RWPE2 (cell line): ENCODE measurements at regions not wholly inside any gene's neighbourhood (a gene's known extent, or its start where the extent isn't known, plus 50 kb on each side); places are given as distances from the start of the nearest gene placed in this dataset.

Experiments used
- ATAC-seq: fragments of 200-7000 bp; cut with Tn5 transposase; 3 replicates; pipeline ENCODE4 v1.9.1; 2021; ENCODE audit warnings: low read depth
- DNase-seq: peaks from one replicate; pipeline ENCODE4 v3.0.0-alpha.2; 2020; ENCODE audit warnings: low spot score
- H3K27ac ChIP-seq: fragments of 450-650 bp; 2 replicates; pipeline ENCODE4 v1.5.1; 2017; ENCODE audit warnings: mild to moderate bottlenecking; ENCODE audit not compliant: poor library complexity, severe bottlenecking
- H3K27me3 ChIP-seq: fragments of 250-450 bp; sonication (Bioruptor Pico); 2 replicates; pipeline ENCODE4 v1.5.1; 2021; ENCODE audit warnings: mild to moderate bottlenecking, moderate library complexity; ENCODE audit not compliant: insufficient read depth, poor library complexity, severe bottlenecking
- H3K36me3 ChIP-seq: fragments of 250-450 bp; sonication (Bioruptor Pico); 2 replicates; pipeline ENCODE4 v1.5.1; 2020; ENCODE audit warnings: low read depth, mild to moderate bottlenecking, moderate library complexity
- H3K4me1 ChIP-seq: fragments of 250-450 bp; sonication (Bioruptor Pico); 2 replicates; pipeline ENCODE4 v1.5.1; 2021; ENCODE audit warnings: mild to moderate bottlenecking, moderate library complexity; ENCODE audit not compliant: insufficient read depth, poor library complexity, severe bottlenecking
- H3K4me3 ChIP-seq: fragments of 250-450 bp; sonication (Bioruptor Pico); 2 replicates; pipeline ENCODE4 v1.5.1; 2021; ENCODE audit warnings: mild to moderate bottlenecking, moderate library complexity; ENCODE audit not compliant: severe bottlenecking
- H3K9me3 ChIP-seq: fragments of 250-450 bp; sonication (Bioruptor Pico); 2 replicates; pipeline ENCODE4 v1.5.1; 2021; ENCODE audit warnings: mild to moderate bottlenecking, moderate library complexity; ENCODE audit not compliant: severe bottlenecking
- CTCF ChIP-seq: fragments of 450-650 bp; IDR thresholded peaks from one replicate; pipeline ENCODE4 v1.5.1; 2017; ENCODE audit warnings: mild to moderate bottlenecking, moderate library complexity; ENCODE audit not compliant: poor library complexity, severe bottlenecking

GRCh38 chr20:56689318-56689717 lies 60.2 kb downstream of the TFAP2C start:
- H3K4me3 ChIP-seq = no peak overlapping the region
- DNase-seq = peak; percentile 89
- H3K27ac ChIP-seq = peak overlapping the region; percentile 42
- TF ChIP-seq CTCF = no peak
- ATAC-seq = peak; percentile 90
- H3K4me1 ChIP-seq = peaks cover 21% of the 10 kb centered on the region
- H3K9me3 ChIP-seq = no peaks in the 10 kb centered on the region
- H3K36me3 ChIP-seq = no peaks in the 10 kb centered on the region
- H3K27me3 ChIP-seq = no peaks in the 10 kb centered on the region

DNA sequence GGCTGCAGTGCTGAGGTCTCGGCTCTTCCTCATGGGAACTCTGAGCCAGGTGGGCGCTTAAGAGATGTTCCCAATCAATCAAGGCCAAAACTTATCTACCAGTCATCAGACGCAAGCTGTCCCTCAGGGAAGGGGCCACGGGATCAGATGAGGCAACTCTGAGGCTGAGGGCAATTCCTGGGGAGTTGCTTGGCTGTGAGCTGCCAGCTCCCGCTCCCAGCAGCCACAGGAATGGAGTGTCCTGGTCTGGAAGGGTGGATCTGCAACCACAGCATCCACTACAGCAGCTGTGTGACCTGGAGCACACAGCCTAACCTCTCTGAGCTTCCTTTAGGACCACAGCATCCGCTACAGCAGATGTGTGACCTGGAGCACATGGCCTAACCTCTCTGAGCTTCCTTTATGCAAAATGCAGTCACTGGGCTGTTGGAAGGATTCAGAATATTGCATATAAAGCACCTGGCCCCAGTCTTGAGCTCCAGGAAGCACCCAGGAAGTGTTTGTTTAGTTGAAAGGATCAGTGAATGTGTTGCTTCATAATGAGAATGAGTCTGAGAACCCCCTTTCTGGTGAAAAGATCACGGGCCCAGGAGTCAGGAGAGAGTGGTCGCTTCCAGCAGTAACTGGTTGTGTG lies 60.9 kb downstream of the TFAP2C start:
- Histone ChIP-seq H3K27me3 (no peaks in the 10 kb centered on the region), H3K9me3 (no peaks in the 10 kb centered on the region), H3K36me3 (no peaks in the 10 kb centered on the region), H3K27ac (peak overlapping the region; percentile 42), H3K4me3 (no peak overlapping the region), H3K4me1 (peaks cover 21% of the 10 kb centered on the region)
- no peak for TF ChIP-seq CTCF
- ATAC-seq = peak; percentile 41
- no peak for DNase-seq

GRCh38 chr20:56690531-56691175 lies 61.5 kb downstream of the TFAP2C start:
- peak overlapping the region; percentile 42 for H3K27ac ChIP-seq
- no peaks in the 10 kb centered on the region for H3K36me3 ChIP-seq
- H3K27me3 ChIP-seq = no peaks in the 10 kb centered on the region
- TF ChIP-seq CTCF = no peak
- DNase-seq = peak; percentile 83
- peak; percentile 8; the same call in 1 of the 3 replicates for ATAC-seq
- no peak overlapping the region for H3K4me3 ChIP-seq
- H3K4me1 ChIP-seq = peaks cover 21% of the 10 kb centered on the region
- no peaks in the 10 kb centered on the region for H3K9me3 ChIP-seq

- no peak overlapping the region for H3K4me3 ChIP-seq
- H3K4me1 ChIP-seq = peaks cover 21% of the 10 kb centered on the region
- ATAC-seq (no peak), DNase-seq (no peak)
- no peaks in the 10 kb centered on the region for H3K36me3 ChIP-seq
- H3K27me3 ChIP-seq = no peaks in the 10 kb centered on the region
- H3K9me3 ChIP-seq = no peaks in the 10 kb centered on the region
- no peak for TF ChIP-seq CTCF
- H3K27ac ChIP-seq = no peak overlapping the region
Observed at GRCh38 chr20:56691325-56691998, 62.4 kb downstream of the TFAP2C start.
